ENCODE measurements at regions not wholly inside any gene's neighbourhood (a gene's known extent, or its start where the extent isn't known, plus 50 kb on each side); places are given as distances from the start of the nearest gene placed in this dataset.
"Not testable (repeated sequence)": the region's sequence is repeated elsewhere in the genome, so short reads cannot be mapped to it uniquely, and the experiment has no call there.

- no peak for DNase-seq
Measured at GRCh38 chr2:3034396-3034795, 343.2 kb downstream of the EIPR1 start.

- DNase-seq, result no peak
Measured at GRCh38 chr2:3033315-3033714, 344.3 kb downstream of the EIPR1 start.

DNA sequence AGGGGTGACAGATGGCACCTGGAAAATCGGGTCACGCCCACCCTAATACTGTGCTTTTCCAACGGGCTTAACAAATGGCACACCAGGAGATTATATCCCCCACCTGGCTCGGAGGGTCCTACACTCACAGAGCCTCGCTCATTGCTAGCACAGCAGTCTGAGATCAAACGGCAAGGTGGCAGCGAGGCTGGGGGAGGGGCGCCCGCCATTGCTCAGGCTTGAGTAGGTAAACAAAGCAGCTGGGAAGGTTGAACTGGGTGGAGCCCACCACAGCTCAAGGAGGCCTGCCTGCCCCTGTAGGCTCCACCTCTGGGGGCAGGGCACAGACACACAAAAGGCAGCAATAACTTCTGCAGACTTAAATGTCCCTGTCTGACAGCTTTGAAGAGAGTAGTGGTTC, 346.8 kb downstream of the EIPR1 start:
- DNase-seq, result not testable (repeated sequence)

- no peak for DNase-seq
Measured at GRCh38 chr2:3025984-3026383, 351.6 kb downstream of the EIPR1 start.

GRCh38 chr2:3025261-3025660, 352.4 kb downstream of the EIPR1 start:
- DNase-seq, result no peak

GRCh38 chr2:3024401-3024935, 353.1 kb downstream of the EIPR1 start:
- no peak for DNase-seq

- DNase-seq, result no peak
Measured at GRCh38 chr2:3023531-3023930, 354.1 kb downstream of the EIPR1 start.

DNA sequence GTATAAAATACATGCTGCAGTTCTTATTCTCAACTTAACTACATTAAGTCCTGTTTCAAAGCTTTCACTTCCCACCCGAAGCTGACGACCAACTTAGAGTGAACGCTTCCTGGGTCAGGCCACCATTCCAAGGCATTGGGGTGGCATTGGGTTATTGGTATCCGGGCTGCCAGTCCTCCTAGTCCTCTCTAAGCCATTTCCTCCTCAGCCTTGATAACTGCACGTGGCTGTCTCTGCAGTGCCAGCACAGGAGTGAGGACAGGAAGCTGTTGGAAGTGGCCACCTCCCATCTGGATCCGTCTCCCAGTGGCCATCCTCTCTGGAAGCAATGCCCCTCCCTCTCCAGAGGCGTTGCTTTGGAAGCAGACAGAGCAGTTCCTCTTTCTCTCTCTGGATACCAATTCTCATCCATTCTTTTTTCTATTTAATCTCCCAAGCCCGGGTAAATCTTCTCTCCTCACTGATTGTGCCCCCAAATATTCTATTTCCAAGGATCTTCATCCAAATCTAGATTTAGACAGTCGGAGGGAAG, 354.7 kb downstream of the EIPR1 start:
- DNase-seq, result no peak

DNA sequence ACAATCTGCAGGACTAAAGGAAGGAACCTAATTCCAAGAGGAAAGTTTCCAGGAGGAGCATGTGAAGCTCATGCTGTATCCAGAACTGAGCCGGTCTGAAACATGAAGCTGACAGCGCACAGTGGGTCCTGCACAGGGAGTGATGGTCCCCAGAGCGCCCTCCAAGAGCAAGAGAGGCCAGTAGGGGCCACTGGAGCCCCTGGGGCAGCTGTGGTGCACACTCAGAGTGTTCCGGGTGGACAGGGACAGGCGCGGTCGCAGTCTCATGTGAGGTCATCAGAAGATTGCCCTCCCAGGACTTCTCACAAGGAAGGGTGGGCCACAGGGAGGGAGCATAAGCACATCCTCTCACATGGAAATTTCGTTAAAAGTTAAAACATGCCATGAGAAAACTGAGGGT, 355.9 kb downstream of the EIPR1 start:
- no peak for DNase-seq

GRCh38 chr2:3010001-3010400, 367.6 kb downstream of the EIPR1 start:
- no peak for DNase-seq

DNA sequence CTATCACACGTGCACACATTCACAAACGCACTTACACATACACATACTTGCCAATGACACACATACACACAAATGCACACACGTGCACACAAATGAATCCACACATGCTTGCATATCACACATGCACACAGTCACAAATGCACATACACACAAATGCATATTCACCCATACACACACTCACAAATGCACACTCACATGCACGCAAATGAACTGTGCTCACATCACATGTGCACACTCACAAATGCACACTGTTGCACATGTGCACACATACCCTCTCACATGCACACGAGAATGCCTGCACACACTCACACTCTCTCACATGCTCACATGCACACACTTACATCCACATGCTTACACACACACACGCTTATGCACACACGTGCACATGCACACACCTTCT, 368.1 kb downstream of the EIPR1 start:
- DNase-seq, result no peak

DNA sequence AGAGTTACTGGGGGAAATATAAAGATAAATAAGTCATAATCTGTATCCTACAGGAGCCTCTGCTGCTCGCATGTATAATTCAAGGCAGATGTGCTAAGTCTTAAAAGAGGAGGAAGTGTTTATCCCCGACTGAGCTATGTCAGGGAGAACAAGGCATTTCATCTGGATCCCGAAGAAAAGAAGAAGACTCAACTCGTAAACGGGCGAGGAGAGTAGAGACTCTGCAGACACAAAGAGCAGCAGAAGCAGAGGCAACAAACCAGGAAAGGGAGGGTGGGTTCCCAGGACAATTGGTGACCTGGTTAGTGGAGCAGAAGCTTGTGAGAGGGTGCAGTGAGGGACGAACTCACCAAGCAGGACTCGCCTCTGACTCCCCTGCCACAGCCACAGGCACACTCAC, 368.6 kb downstream of the EIPR1 start:
- no peak for DNase-seq

- DNase-seq, result no peak
Measured at GRCh38 chr2:3008561-3008960, 369.1 kb downstream of the EIPR1 start.

GRCh38 chr2:3007135-3007534, 370.5 kb downstream of the EIPR1 start:
- DNase-seq, result no peak

DNA sequence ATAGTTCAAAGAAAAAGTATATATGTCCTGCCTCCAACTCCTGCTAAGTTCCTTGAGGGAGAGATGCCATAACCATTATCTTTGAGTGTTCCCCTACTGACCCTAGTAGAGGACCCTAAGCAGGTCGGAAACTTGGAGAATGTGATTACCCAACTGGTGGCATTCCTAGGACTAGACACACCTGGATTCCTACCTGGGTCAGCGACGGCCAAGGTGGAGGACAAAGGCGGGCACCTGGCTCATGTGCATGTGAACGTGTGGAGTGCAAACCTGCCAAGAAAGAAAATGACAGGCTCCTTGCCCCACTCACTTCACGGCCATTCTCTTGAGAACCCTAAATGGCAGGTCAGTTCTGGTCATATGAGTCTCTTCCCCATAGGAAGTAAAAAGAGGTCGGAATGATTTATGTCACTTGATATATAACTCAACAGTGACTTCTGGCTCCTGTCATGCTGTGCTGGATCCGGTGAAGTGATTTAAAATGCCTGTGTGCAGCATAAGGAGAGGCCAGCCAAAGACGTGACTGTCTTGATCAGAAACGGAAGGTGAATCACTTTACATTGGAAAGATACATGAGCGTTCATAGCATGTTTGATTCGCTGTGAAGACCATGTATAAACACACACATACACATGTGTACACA, 371.6 kb downstream of the EIPR1 start:
- DNase-seq, result no peak

DNA sequence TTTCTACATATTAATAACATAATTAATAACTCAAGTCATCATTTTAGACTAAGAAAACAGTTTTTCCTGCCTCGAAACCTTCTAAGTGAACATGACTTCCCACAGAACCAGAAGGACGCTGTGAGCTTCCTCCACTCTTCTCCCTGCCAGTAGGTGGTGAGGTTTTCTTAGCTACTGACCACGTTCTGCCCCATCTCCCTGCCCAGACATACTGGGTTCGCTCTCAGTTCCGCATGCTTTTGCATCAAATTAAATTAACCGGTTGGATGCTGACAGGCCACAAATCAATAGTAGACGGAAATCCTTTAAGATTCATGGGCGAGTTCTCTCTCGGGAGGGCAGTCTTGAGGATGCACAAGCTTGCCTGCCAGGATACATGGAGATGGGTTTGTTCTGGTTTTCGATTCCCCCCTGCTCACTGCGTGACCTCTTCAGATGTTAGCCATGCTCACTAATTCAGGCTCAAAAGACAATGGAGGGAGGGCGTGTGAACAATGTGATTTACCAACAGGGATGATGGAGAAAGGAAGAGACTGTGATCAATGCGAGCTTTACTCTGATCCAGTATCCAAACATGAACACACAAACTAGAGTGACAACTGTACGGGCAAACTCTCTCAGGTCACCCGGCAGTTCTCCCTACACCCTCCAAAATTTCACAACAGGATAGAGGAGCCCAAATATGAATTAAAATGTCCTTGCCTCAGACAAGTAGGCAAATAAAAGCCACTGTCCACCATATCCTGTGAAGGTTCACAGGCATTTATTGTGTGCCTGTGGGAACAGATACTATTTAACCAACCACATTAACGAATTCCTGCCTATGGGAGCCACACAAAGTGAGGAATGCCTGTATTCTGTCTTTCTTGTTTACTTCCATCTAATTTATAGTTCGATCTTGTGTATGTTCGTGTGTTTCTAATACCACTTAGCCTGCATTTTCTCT, 375.7 kb downstream of the EIPR1 start:
- DNase-seq, result no peak

DNA sequence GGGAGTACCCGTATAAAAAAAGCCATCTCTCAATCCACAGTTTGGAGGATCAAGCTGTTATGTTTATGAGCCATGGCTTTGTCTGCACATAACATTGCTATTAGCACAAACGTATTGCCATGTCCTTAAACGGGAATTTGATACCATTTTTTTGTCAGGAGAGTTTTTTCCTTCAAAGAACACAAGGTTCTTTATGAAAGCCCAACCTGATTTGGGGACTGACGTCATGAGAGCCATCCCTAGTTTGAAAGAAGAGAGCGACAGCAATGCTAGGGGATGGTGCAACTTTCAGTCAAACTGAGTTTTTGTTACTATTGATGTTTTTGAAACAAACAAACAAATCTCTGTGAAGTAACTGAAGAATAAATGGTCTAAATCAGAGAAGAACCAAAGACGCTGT, 376.6 kb downstream of the EIPR1 start:
- DNase-seq, result no peak

GRCh38 chr2:3000125-3000524, 377.5 kb downstream of the EIPR1 start:
- no peak for DNase-seq

DNA sequence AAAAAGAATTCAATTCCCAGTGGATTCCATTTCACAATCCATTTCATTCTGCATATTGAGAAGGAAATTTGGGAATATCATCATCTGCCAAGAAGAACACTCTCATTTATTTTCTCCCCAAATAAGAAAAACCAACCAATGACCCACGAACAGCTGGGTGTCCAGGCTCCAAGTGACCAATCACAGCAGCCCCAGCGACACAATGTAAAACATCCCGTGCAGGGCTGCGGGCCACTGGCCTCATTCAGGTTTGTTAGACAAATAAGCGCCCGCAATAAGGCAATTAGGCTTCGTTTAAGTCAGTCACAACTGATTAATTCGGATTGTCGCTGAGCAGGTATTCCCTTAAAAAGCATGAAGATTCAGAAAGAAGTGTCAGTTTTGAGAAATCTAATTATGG, 378.6 kb downstream of the EIPR1 start:
- no peak for DNase-seq

GRCh38 chr2:2993172-2993692, 384.4 kb downstream of the EIPR1 start:
- DNase-seq, result no peak

- no peak for DNase-seq
Measured at GRCh38 chr2:2992634-2993033, 385.0 kb downstream of the EIPR1 start.

GRCh38 chr2:2985020-2985419, 392.6 kb downstream of the EIPR1 start:
- no peak for DNase-seq

DNA sequence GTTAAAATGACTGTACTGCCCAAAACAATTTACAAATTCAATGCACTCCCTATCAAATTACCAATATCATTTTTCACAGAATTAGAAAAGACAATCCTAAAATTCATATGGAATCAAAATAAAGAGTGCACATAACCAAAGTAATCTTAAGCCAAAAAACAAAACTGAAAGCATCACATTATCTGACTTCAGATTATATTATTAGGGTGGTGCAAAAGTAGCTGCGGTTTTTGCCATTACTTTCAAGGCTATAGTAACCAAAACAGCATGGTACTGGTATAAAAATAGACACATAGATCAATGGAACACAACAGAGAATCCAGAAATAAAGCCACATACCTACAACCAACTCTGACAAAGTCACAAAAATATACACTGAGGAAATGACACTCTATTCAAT, 396.6 kb downstream of the EIPR1 start:
- DNase-seq, result no peak

GRCh38 chr2:2974982-2975381, 402.6 kb downstream of the EIPR1 start:
- no peak for DNase-seq

All from NCI-H1105 (cell line).